ENCODE measurements at regions not wholly inside any gene's neighbourhood (a gene's known extent, or its start where the extent isn't known, plus 50 kb on each side); places are given as distances from the start of the nearest gene placed in this dataset.
"Not testable (repeated sequence)": the region's sequence is repeated elsewhere in the genome, so short reads cannot be mapped to it uniquely, and the experiment has no call there.

GRCh38 chr7:149595078-149595477 lies 97.5 kb upstream of the ZNF746 start:
- H3K27ac ChIP-seq (ENCODE audit: insufficient read depth, low read depth, low read length, poor library complexity, severe bottlenecking), result no peak overlapping the region
- H3K9me3 ChIP-seq (ENCODE audit: control insufficient read depth, low read length), result no peaks in the 10 kb centered on the region
- 91 to 92% methylated on average over 4 of the region's 4 CpGs for WGBS, 2 experiments
- H3K4me1 ChIP-seq (ENCODE audit: control insufficient read depth, insufficient read depth, low read length), result no peaks in the 10 kb centered on the region
- no peaks in the 10 kb centered on the region for H3K36me3 ChIP-seq (ENCODE audit: control insufficient read depth, insufficient read depth, low read length)
- no peaks in the 10 kb centered on the region for H3K27me3 ChIP-seq (ENCODE audit: control insufficient read depth, insufficient read depth, low read length, poor library complexity, severe bottlenecking)
- no peak overlapping the region for H3K4me3 ChIP-seq (ENCODE audit: insufficient read depth, low read depth, low read length)

- H3K36me3 ChIP-seq (ENCODE audit: control insufficient read depth, insufficient read depth, low read length), result peaks cover 15% of the 10 kb centered on the region
- H3K4me1 ChIP-seq (ENCODE audit: control insufficient read depth, insufficient read depth, low read length), result no peaks in the 10 kb centered on the region
- no peaks in the 10 kb centered on the region for H3K27me3 ChIP-seq (ENCODE audit: control insufficient read depth, insufficient read depth, low read length, poor library complexity, severe bottlenecking)
- H3K27ac ChIP-seq (ENCODE audit: insufficient read depth, low read depth, low read length, poor library complexity, severe bottlenecking), result no peak overlapping the region
- no peaks in the 10 kb centered on the region for H3K9me3 ChIP-seq (ENCODE audit: control insufficient read depth, low read length)
- WGBS, 2 experiments, result 93 to 95% methylated on average over 1 of the region's 1 CpG
- no peak overlapping the region for H3K4me3 ChIP-seq (ENCODE audit: insufficient read depth, low read depth, low read length)
Measured at GRCh38 chr7:149588930-149589329, 91.3 kb upstream of the ZNF746 start.

GRCh38 chr7:149586646-149587645 lies 89.3 kb upstream of the ZNF746 start:
- Histone ChIP-seq H3K27ac (ENCODE audit: insufficient read depth, low read depth, low read length, poor library complexity, severe bottlenecking) (no peak overlapping the region), H3K27me3 (ENCODE audit: control insufficient read depth, insufficient read depth, low read length, poor library complexity, severe bottlenecking) (no peaks in the 10 kb centered on the region), H3K36me3 (ENCODE audit: control insufficient read depth, insufficient read depth, low read length) (peaks cover 24% of the 10 kb centered on the region), H3K4me1 (ENCODE audit: control insufficient read depth, insufficient read depth, low read length) (no peaks in the 10 kb centered on the region), H3K9me3 (ENCODE audit: control insufficient read depth, low read length) (no peaks in the 10 kb centered on the region), H3K4me3 (ENCODE audit: insufficient read depth, low read depth, low read length) (no peak overlapping the region)
- WGBS, 2 experiments, result 90% methylated on average over 10 of the region's 10 CpGs

- H3K27me3 ChIP-seq (ENCODE audit: control insufficient read depth, insufficient read depth, low read length, poor library complexity, severe bottlenecking), result no peaks in the 10 kb centered on the region
- peaks cover 4% of the 10 kb centered on the region for H3K9me3 ChIP-seq (ENCODE audit: control insufficient read depth, low read length)
- H3K4me1 ChIP-seq (ENCODE audit: control insufficient read depth, insufficient read depth, low read length), result no peaks in the 10 kb centered on the region
- H3K4me3 ChIP-seq (ENCODE audit: insufficient read depth, low read depth, low read length), result no peak overlapping the region
- peaks cover 39% of the 10 kb centered on the region for H3K36me3 ChIP-seq (ENCODE audit: control insufficient read depth, insufficient read depth, low read length)
- no peak overlapping the region for H3K27ac ChIP-seq (ENCODE audit: insufficient read depth, low read depth, low read length, poor library complexity, severe bottlenecking)
- 92 to 98% methylated on average over 4 of the region's 4 CpGs for WGBS, 2 experiments
Measured at GRCh38 chr7:149584530-149584929, 86.9 kb upstream of the ZNF746 start.

- peaks cover 37% of the 10 kb centered on the region for H3K36me3 ChIP-seq (ENCODE audit: control insufficient read depth, insufficient read depth, low read length)
- no peak overlapping the region for H3K4me3 ChIP-seq (ENCODE audit: insufficient read depth, low read depth, low read length)
- WGBS, 2 experiments, result 67 to 84% methylated on average over 1 to 2 of the region's 2 CpGs
- no peaks in the 10 kb centered on the region for H3K4me1 ChIP-seq (ENCODE audit: control insufficient read depth, insufficient read depth, low read length)
- no peak overlapping the region for H3K27ac ChIP-seq (ENCODE audit: insufficient read depth, low read depth, low read length, poor library complexity, severe bottlenecking)
- peaks cover 4% of the 10 kb centered on the region for H3K9me3 ChIP-seq (ENCODE audit: control insufficient read depth, low read length)
- no peaks in the 10 kb centered on the region for H3K27me3 ChIP-seq (ENCODE audit: control insufficient read depth, insufficient read depth, low read length, poor library complexity, severe bottlenecking)
Measured at GRCh38 chr7:149584009-149584408, 86.4 kb upstream of the ZNF746 start.

- Histone ChIP-seq H3K27me3 (ENCODE audit: control insufficient read depth, insufficient read depth, low read length, poor library complexity, severe bottlenecking) (no peaks in the 10 kb centered on the region), H3K9me3 (ENCODE audit: control insufficient read depth, low read length) (peaks cover 4% of the 10 kb centered on the region), H3K36me3 (ENCODE audit: control insufficient read depth, insufficient read depth, low read length) (peaks cover 34% of the 10 kb centered on the region), H3K4me3 (ENCODE audit: insufficient read depth, low read depth, low read length) (no peak overlapping the region), H3K4me1 (ENCODE audit: control insufficient read depth, insufficient read depth, low read length) (no peaks in the 10 kb centered on the region), H3K27ac (ENCODE audit: insufficient read depth, low read depth, low read length, poor library complexity, severe bottlenecking) (no peak overlapping the region)
- 96 to 98% methylated on average over 6 of the region's 6 CpGs for WGBS, 2 experiments
Measured at GRCh38 chr7:149580328-149580727, 82.7 kb upstream of the ZNF746 start.

- not testable (repeated sequence) for H3K9me3 ChIP-seq (ENCODE audit: control insufficient read depth, low read length)
Measured at GRCh38 chr7:149579365-149579764, 81.8 kb upstream of the ZNF746 start.

GRCh38 chr7:149574428-149574827 lies 76.8 kb upstream of the ZNF746 start:
- 92 to 97% methylated on average over 2 of the region's 2 CpGs for WGBS, 2 experiments

More at GRCh38 chr7:149579365-149579764, 81.8 kb upstream of the ZNF746 start:
- H3K36me3 ChIP-seq (ENCODE audit: control insufficient read depth, insufficient read depth, low read length), result peaks cover 29% of the 10 kb centered on the region
- 96 to 97% methylated on average over 19 of the region's 19 CpGs for WGBS, 2 experiments
- H3K4me3 ChIP-seq (ENCODE audit: insufficient read depth, low read depth, low read length); H3K27ac ChIP-seq (ENCODE audit: insufficient read depth, low read depth, low read length, poor library complexity, severe bottlenecking); H3K4me1 ChIP-seq (ENCODE audit: control insufficient read depth, insufficient read depth, low read length); H3K27me3 ChIP-seq (ENCODE audit: control insufficient read depth, insufficient read depth, low read length, poor library complexity, severe bottlenecking): not testable (repeated sequence)

GRCh38 chr7:149573519-149573918 lies 75.9 kb upstream of the ZNF746 start:
- Histone ChIP-seq H3K27ac (ENCODE audit: insufficient read depth, low read depth, low read length, poor library complexity, severe bottlenecking) (no peak overlapping the region), H3K4me3 (ENCODE audit: insufficient read depth, low read depth, low read length) (no peak overlapping the region), H3K36me3 (ENCODE audit: control insufficient read depth, insufficient read depth, low read length) (no peaks in the 10 kb centered on the region), H3K27me3 (ENCODE audit: control insufficient read depth, insufficient read depth, low read length, poor library complexity, severe bottlenecking) (no peaks in the 10 kb centered on the region), H3K9me3 (ENCODE audit: control insufficient read depth, low read length) (peaks cover 3% of the 10 kb centered on the region), H3K4me1 (ENCODE audit: control insufficient read depth, insufficient read depth, low read length) (no peaks in the 10 kb centered on the region)
- WGBS, 2 experiments, result 93 to 99% methylated on average over 3 of the region's 3 CpGs

More at GRCh38 chr7:149574428-149574827, 76.8 kb upstream of the ZNF746 start:
- H3K9me3 ChIP-seq (ENCODE audit: control insufficient read depth, low read length); H3K4me3 ChIP-seq (ENCODE audit: insufficient read depth, low read depth, low read length); H3K36me3 ChIP-seq (ENCODE audit: control insufficient read depth, insufficient read depth, low read length); H3K27me3 ChIP-seq (ENCODE audit: control insufficient read depth, insufficient read depth, low read length, poor library complexity, severe bottlenecking); H3K4me1 ChIP-seq (ENCODE audit: control insufficient read depth, insufficient read depth, low read length); H3K27ac ChIP-seq (ENCODE audit: insufficient read depth, low read depth, low read length, poor library complexity, severe bottlenecking): not testable (repeated sequence)

GRCh38 chr7:149572920-149573319 lies 75.3 kb upstream of the ZNF746 start:
- not testable (repeated sequence) for H3K9me3 ChIP-seq (ENCODE audit: control insufficient read depth, low read length); H3K4me3 ChIP-seq (ENCODE audit: insufficient read depth, low read depth, low read length); H3K27ac ChIP-seq (ENCODE audit: insufficient read depth, low read depth, low read length, poor library complexity, severe bottlenecking); H3K4me1 ChIP-seq (ENCODE audit: control insufficient read depth, insufficient read depth, low read length); H3K27me3 ChIP-seq (ENCODE audit: control insufficient read depth, insufficient read depth, low read length, poor library complexity, severe bottlenecking); H3K36me3 ChIP-seq (ENCODE audit: control insufficient read depth, insufficient read depth, low read length)
- 97 to 100% methylated on average over 3 to 6 of the region's 8 CpGs for WGBS, 2 experiments
